Fibroblast of the aortic adventitia (primary cell): ENCODE measurements at regions not wholly inside any gene's neighbourhood (a gene's known extent, or its start where the extent isn't known, plus 50 kb on each side); places are given as distances from the start of the nearest gene placed in this dataset.
A peak's percentile ranks its signal among the peaks of the same experiment; 100 is the strongest.

Source experiments
- DNase-seq: peaks from one replicate; pipeline ENCODE4 v3.0.0-alpha.2; 2010; ENCODE audit warnings: low read depth
- H3K4me3 ChIP-seq: 2 replicates; pipeline ENCODE4 v1.5.1; 2011; ENCODE audit warnings: low read depth, mild to moderate bottlenecking, control low read depth, low read length, moderate library complexity
- TF ChIP-seq, protein P1 (sequence below): IDR thresholded peaks from 2 replicates; pipeline ENCODE4 v1.5.1; 2011; ENCODE audit warnings: mild to moderate bottlenecking, low read length, control low read depth, inconsistent platforms; ENCODE audit not compliant: insufficient read depth

DNA sequence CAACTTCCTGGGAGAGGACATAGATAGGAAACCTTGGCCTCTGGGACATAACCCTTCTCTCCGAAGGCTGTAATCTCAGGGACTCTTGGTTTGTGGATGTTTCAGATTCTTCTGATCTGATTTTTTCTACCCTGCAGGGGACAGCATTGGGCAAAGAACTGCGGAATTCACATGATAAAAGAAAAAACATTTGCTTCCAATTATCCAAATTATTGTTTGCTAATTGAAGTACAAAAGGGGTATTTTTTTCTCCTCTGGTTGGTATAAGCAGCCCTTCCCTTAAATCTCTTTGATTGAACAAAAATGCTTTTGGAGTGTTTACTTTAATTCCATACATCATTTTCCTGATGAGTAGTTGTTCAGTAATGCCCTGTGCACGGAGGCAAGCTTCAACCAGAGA lies 251.7 kb upstream of the IRX3 start:
- DNase-seq: peak; percentile 17
- H3K4me3 ChIP-seq: no peak overlapping the region
- TF ChIP-seq, protein P1, sequence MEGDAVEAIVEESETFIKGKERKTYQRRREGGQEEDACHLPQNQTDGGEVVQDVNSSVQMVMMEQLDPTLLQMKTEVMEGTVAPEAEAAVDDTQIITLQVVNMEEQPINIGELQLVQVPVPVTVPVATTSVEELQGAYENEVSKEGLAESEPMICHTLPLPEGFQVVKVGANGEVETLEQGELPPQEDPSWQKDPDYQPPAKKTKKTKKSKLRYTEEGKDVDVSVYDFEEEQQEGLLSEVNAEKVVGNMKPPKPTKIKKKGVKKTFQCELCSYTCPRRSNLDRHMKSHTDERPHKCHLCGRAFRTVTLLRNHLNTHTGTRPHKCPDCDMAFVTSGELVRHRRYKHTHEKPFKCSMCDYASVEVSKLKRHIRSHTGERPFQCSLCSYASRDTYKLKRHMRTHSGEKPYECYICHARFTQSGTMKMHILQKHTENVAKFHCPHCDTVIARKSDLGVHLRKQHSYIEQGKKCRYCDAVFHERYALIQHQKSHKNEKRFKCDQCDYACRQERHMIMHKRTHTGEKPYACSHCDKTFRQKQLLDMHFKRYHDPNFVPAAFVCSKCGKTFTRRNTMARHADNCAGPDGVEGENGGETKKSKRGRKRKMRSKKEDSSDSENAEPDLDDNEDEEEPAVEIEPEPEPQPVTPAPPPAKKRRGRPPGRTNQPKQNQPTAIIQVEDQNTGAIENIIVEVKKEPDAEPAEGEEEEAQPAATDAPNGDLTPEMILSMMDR: peak; percentile 28

DNA sequence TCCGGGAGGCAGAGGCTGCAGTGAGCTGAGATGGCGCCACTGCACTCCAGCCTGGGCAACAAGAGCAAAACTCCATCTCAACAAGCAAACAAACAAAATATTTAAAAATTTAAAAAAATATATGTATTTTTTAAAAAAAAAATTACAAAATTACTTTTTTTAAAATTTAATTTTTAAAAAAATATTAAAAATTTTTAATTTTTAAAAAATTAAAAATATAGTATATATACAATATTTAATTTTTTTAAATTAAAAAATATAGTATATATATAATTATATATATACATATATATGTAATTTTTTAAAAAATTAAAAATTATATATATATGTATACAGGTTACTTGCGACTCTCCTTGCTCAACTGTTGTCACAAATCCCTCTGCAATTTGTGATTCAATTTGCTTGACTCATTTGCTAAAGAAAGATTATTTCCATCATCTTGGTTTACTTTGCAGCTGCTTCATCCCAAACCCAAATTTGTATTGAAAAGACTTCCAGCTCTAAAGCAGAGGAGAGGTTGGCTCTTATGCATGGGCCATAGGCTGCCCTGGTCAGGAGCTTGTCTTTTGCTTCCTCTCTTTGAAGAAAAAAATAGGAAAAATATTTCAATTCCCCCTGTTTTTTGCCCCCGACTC lies 247.4 kb upstream of the IRX3 start:
- TF ChIP-seq, protein P1: no peak
- no peak for DNase-seq
- no peak overlapping the region for H3K4me3 ChIP-seq

DNA sequence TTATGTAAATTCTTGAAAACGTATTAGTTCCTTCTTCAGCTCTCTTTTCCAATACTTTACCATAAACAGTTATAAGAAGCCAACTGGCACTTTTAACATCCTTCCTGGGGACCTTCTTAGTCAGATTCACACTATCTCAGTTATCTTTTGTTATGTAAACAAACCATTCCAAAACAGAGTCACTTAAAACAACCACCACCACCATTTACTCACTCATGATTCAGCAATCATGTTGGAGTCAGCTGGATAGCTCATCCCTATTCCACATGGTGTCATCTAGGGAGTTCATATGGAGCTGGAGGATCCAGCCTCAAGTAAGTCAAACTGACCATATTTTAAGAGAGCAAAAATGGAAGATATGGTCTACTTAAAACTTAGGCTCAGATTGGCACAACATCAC lies 240.3 kb upstream of the IRX3 start:
- H3K4me3 ChIP-seq: no peak overlapping the region
- TF ChIP-seq, protein P1: no peak
- DNase-seq: peak; percentile 28

DNA sequence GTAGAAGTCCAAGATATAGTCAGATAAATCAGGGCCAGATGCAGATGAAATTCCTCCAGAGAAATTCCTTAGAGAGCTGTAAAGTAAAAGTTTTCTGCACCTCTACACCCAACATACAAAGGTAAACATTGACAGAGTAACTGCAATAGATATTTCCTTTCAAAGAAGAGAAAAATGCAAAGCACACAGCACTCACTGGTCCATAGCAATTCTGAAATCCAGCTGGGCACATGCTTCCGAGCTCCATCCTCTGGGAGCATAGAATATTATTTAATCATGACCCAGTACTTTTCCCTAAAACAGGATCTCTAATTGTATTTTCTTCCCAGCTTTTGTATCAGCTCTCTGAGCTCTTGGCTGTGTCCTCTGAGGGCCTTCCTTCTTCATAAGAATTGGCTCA lies 239.5 kb upstream of the IRX3 start:
- no peak for DNase-seq
- no peak overlapping the region for H3K4me3 ChIP-seq
- TF ChIP-seq, protein P1: no peak

DNA sequence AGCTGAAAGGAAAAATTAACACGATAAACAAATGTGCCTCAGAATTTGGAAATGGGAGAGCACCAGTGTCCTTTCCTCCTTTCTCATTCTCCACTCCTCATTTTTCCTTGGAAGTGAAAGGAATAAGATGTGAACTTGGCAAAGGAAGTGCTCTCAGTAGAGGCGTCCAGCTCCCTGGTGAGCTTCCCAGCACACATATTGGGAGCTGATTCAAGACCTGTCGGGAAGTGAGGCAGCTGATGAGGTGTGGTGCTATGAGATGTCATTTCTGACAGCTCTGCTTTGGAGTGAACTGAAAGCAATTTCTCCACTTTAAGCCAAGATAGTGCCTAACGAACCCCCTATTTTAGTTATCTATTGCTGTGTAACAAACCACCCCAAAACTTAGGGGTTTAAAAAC lies 238.5 kb upstream of the IRX3 start:
- TF ChIP-seq, protein P1: no peak
- H3K4me3 ChIP-seq: no peak overlapping the region
- no peak for DNase-seq

DNA sequence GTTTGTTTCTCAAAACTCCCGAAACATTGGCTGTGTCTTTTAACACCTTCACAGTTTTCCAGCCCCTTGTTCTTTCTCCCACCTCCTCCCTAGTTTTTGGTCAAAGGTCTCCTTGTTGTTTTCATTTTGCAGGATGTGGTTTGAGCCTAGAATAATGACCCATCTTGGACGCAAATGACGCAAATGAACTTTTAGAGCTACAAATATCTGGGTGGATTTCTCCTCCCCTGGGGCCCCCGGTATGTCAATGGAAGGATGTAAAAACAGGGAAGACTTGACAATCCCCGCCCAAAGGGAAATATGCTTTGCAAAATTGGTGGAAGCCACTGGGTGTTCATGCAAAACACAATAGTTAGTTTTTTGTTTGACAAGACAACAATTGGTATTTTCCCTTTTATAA lies 236.0 kb upstream of the IRX3 start:
- H3K4me3 ChIP-seq: no peak overlapping the region
- DNase-seq: no peak
- TF ChIP-seq, protein P1: no peak

DNA sequence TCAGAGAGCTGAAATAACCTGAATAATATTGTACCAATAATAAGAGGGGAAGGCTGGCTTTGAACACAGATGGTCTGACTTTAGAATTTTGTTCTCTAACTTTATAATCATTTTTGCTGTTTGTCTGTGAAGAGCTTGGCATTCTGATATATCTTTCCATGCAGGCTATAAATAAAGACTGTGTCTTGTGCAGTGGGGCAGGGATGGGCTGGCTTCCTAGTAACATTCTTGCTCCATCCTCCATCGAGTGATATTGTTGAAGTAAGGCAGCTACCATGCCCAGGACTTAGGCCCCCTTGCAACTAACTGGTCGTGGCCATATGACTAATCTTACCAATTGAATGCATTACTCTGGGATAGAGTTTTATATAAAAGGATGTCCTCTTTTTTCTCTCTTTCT lies 234.7 kb upstream of the IRX3 start:
- DNase-seq: no peak
- TF ChIP-seq, protein P1: no peak

More for the DNA sequence above, 234.7 kb upstream of the IRX3 start:
- H3K4me3 ChIP-seq: no peak overlapping the region
